Endothelial cell of umbilical vein (primary cell): ENCODE measurements at regions not wholly inside any gene's neighbourhood (a gene's known extent, or its start where the extent isn't known, plus 50 kb on each side); places are given as distances from the start of the nearest gene placed in this dataset.

Experiments used
- BruUV-seq: library from RNA; stranded (reverse); fragments of 400-500 nt; replicated peaks from 2 replicates; lab custom pipeline; 2021; lab: Mats Ljungman, UMichigan
- CTCF ChIA-PET: fragments of 300-600, 350-600 bp; sonication (Branson Sonifier 250); formaldehyde crosslinking; loops from one replicate; lab custom pipeline; 2021; ENCODE audit warnings: antibody characterized with exemption, inconsistent platforms; lab: Charles Lee
- POLR2A ChIA-PET: fragments of 300-600, 350-600 bp; sonication (Branson Sonifier 250); formaldehyde crosslinking; loops from one replicate; lab custom pipeline; 2021; ENCODE audit warnings: antibody characterized with exemption, inconsistent platforms; lab: Charles Lee
- DNase-seq: peaks from one replicate; pipeline ENCODE4 v3.0.0-alpha.2; 2011; ENCODE audit warnings: low read depth, low spot score
- FAIRE-seq: peaks from 2 replicates; lab custom pipeline; 2011; peaks lifted over from hg19 to GRCh38; lab: Jason Lieb, UNC
- H2AFZ ChIP-seq: 2 replicates; pipeline ENCODE4 v1.6.0; 2012; ENCODE audit warnings: low read depth, low read length, control low read depth, inconsistent platforms
- H3K27ac ChIP-seq: 2 replicates; pipeline ENCODE4 v1.5.1; 2011; ENCODE audit warnings: low read depth, mild to moderate bottlenecking, control low read depth, low read length, moderate library complexity; ENCODE audit not compliant: insufficient read depth
- H3K27me3 ChIP-seq, 2 experiments: 2 replicates each; pipeline versions ENCODE4 v1.6.0 to v1.6.1; 2011; ENCODE audit warnings: low read length in 2 of 2, mixed read lengths in 1 of 2; ENCODE audit not compliant: control insufficient read depth in 2 of 2, insufficient read depth in 2 of 2
- H3K36me3 ChIP-seq, 2 experiments: 2 replicates in 1 of 2; 3 replicates in 1 of 2; pipeline ENCODE4 v1.5.1; 2011; ENCODE audit warnings: low read length in 2 of 2, mild to moderate bottlenecking in 1 of 2, moderate library complexity in 1 of 2; ENCODE audit not compliant: control insufficient read depth in 2 of 2, insufficient read depth in 2 of 2; ENCODE audit errors: extremely low read depth in 1 of 2
- H3K4me1 ChIP-seq: 3 replicates; pipeline ENCODE4 v1.5.1; 2011; ENCODE audit warnings: mild to moderate bottlenecking, low read length; ENCODE audit not compliant: control insufficient read depth, insufficient read depth; ENCODE audit errors: extremely low read depth
- H3K4me2 ChIP-seq: 2 replicates; pipeline ENCODE4 v1.6.1; 2011; ENCODE audit warnings: low read length, control low read depth, mixed read lengths; ENCODE audit not compliant: insufficient read depth
- H3K4me3 ChIP-seq, 3 experiments: fragments of 200-600 bp in 1 of 3; sonication (generic), shearing (Covaris generic) in 1 of 3; replicated peaks in 1 of 3; 2 replicates each; pipeline ENCODE4 v1.5.1; 2011 to 2016; ENCODE audit warnings: control low read depth in 3 of 3, low read length in 3 of 3, mild to moderate bottlenecking in 2 of 3, inconsistent platforms in 1 of 3, low read depth in 1 of 3, moderate library complexity in 1 of 3; ENCODE audit not compliant: insufficient read depth in 1 of 3
- H3K79me2 ChIP-seq: 2 replicates; pipeline ENCODE4 v1.6.0; 2012; ENCODE audit warnings: low read length, inconsistent platforms; ENCODE audit not compliant: control insufficient read depth, insufficient read depth
- H3K9ac ChIP-seq: replicated peaks from 2 replicates; pipeline ENCODE3; 2011; ENCODE audit warnings: low read length, control low read depth; ENCODE audit not compliant: insufficient read depth; ENCODE audit errors: extremely low read depth
- H3K9me1 ChIP-seq: replicated peaks from 3 replicates; pipeline ENCODE4 v1.6.0; 2011; ENCODE audit warnings: mild to moderate bottlenecking, low read length; ENCODE audit not compliant: control insufficient read depth, insufficient read depth; ENCODE audit errors: extremely low read depth
- H3K9me3 ChIP-seq: replicated peaks from 2 replicates; pipeline ENCODE4 v1.5.1; 2012; ENCODE audit warnings: low read length, inconsistent platforms; ENCODE audit not compliant: control insufficient read depth, insufficient read depth
- H4K20me1 ChIP-seq: replicated peaks from 2 replicates; pipeline ENCODE3; 2011; ENCODE audit warnings: mild to moderate bottlenecking, low read length; ENCODE audit not compliant: control insufficient read depth, insufficient read depth; ENCODE audit errors: extremely low read depth
- CTCF ChIP-seq, 2 donors: IDR thresholded peaks; 1 replicate in 1 of 2; 2 replicates in 1 of 2; pipeline ENCODE4 v1.5.1; 2011; ENCODE audit warnings: low read length in 2 of 2, mild to moderate bottlenecking in 2 of 2, moderate library complexity in 2 of 2, control low read depth in 1 of 2, inconsistent platforms in 1 of 2, low read depth in 1 of 2; ENCODE audit not compliant: insufficient read depth in 1 of 2; ENCODE audit errors: extremely low read depth in 1 of 2
- EZH2 ChIP-seq: IDR thresholded peaks from 2 replicates; pipeline ENCODE4 v1.6.1; 2012; ENCODE audit warnings: borderline replicate concordance, low read depth, mild to moderate bottlenecking, moderate library complexity, low read length, inconsistent platforms; ENCODE audit not compliant: severe bottlenecking
- FOS ChIP-seq: IDR thresholded peaks from 2 replicates; pipeline ENCODE4 v1.6.1; 2011; ENCODE audit warnings: mild to moderate bottlenecking, low read length, moderate library complexity, borderline replicate concordance; ENCODE audit not compliant: insufficient read depth
- GATA2 ChIP-seq: IDR thresholded peaks from 2 replicates; pipeline ENCODE4 v1.7.0; 2011; ENCODE audit warnings: low read depth, mild to moderate bottlenecking, moderate library complexity, mixed read lengths, low read length; ENCODE audit not compliant: insufficient read length, insufficient read depth
- JUN ChIP-seq: IDR thresholded peaks from 2 replicates; pipeline ENCODE4 v1.6.1; 2011; ENCODE audit warnings: borderline replicate concordance, low read depth; ENCODE audit not compliant: insufficient read length, insufficient read depth
- MAX ChIP-seq: IDR thresholded peaks from 2 replicates; pipeline ENCODE4 v1.6.1; 2011; ENCODE audit not compliant: insufficient read depth, insufficient read length
- MYC ChIP-seq: IDR thresholded peaks from one replicate; pipeline ENCODE4 v1.6.1; 2011; ENCODE audit warnings: mild to moderate bottlenecking, low read depth, low read length
- POLR2A ChIP-seq: IDR thresholded peaks from 2 replicates; pipeline ENCODE4 v1.6.1; 2012; ENCODE audit warnings: low read depth, mild to moderate bottlenecking, control low read depth, low read length
- POLR2AphosphoS5 ChIP-seq: IDR thresholded peaks from 2 replicates; pipeline ENCODE4 v1.6.1; 2012; ENCODE audit warnings: low read depth, mild to moderate bottlenecking, control low read depth, low read length, moderate library complexity; ENCODE audit not compliant: insufficient read depth
- dilution Hi-C: fragments of 300-500 bp; cut with MboI; formaldehyde crosslinking; loops from one replicate; pipeline ENCODE4 v1.15.0; 2019; ENCODE audit warnings: low sequenced_read_pairs; ENCODE audit not compliant: extremely low pct_ligation_motif_present
- intact Hi-C: fragments of 100-400 bp; cut with micrococcal nuclease; formaldehyde crosslinking; loops from one replicate; pipeline ENCODE4 v1.10.0; 2022

- H3K36me3 ChIP-seq: no peaks in the 10 kb centered on the region
- no peak overlapping the region for H3K4me2 ChIP-seq
- H3K9me3 ChIP-seq: no peaks in the 10 kb centered on the region
- CTCF ChIA-PET: no interaction called here
- no peaks in the 10 kb centered on the region for H3K79me2 ChIP-seq
- H3K4me3 ChIP-seq: no peak overlapping the region
- FAIRE-seq: no peak
- H3K4me1 ChIP-seq: no peaks in the 10 kb centered on the region
- no peaks in the 10 kb centered on the region for H4K20me1 ChIP-seq
- H3K27ac ChIP-seq: no peak overlapping the region
- H2AFZ ChIP-seq: no peak overlapping the region
- H3K9me1 ChIP-seq: no peaks in the 10 kb centered on the region
- dilution Hi-C loops (no loop called here), intact Hi-C loops (no loop called here)
- TF ChIP-seq JUN: no peak
- TF ChIP-seq EZH2: no peak
- TF ChIP-seq GATA2: no peak
- TF ChIP-seq MAX: no peak
- no peak for TF ChIP-seq CTCF (IDR thresholded peaks at IDR 0.05; ENCODE audit: extremely low read depth in 1 of 2, insufficient read depth in 1 of 2, low read depth in 1 of 2, low read length in 2 of 2)
- no peak for TF ChIP-seq POLR2A
- no peak for TF ChIP-seq FOS
- no peak for TF ChIP-seq POLR2AphosphoS5
- no peak for TF ChIP-seq MYC
- POLR2A ChIA-PET: no interaction called here
- DNase-seq: no peak
- BruUV-seq: no TSS peak
- H3K27me3 ChIP-seq: no peaks in the 10 kb centered on the region
- no peak overlapping the region for H3K9ac ChIP-seq
Observed at GRCh38 chr13:106260352-106260751, 275.1 kb downstream of the EFNB2 start.
